A549 (cell line): ENCODE measurements at regions not wholly inside any gene's neighbourhood (a gene's known extent, or its start where the extent isn't known, plus 50 kb on each side); places are given as distances from the start of the nearest gene placed in this dataset.

Experiments used
- BCL3 ChIP-seq: fragments of >200 bp; sonication (Bioruptor Twin); formaldehyde crosslinking; IDR thresholded peaks from 3 replicates; pipeline ENCODE4 v1.6.1; 2016
- CTCF ChIP-seq: fragments of >200 bp; sonication (Bioruptor Twin); formaldehyde crosslinking; IDR thresholded peaks from 3 replicates; pipeline ENCODE4 v1.5.1; 2016
- FOSB ChIP-seq: fragments of 250-450 bp; sonication (Bioruptor Pico); IDR thresholded peaks from 2 replicates; pipeline ENCODE4 v1.5.0; 2020; ENCODE audit warnings: mild to moderate bottlenecking, moderate library complexity
- FOXS1 ChIP-seq: fragments of 250-450 bp; sonication (Bioruptor Pico); IDR thresholded peaks from 2 replicates; pipeline ENCODE4 v1.5.0; 2020; ENCODE audit warnings: mild to moderate bottlenecking, moderate library complexity
- HMGXB4 ChIP-seq: fragments of 250-450 bp; sonication (Bioruptor Pico); IDR thresholded peaks from 2 replicates; pipeline ENCODE4 v1.5.0; 2021; ENCODE audit warnings: mild to moderate bottlenecking, moderate library complexity, borderline replicate concordance
- HOXA7 ChIP-seq: fragments of 250-450 bp; sonication (Bioruptor Pico); IDR thresholded peaks from 2 replicates; pipeline ENCODE4 v1.5.0; 2020; ENCODE audit warnings: mild to moderate bottlenecking, moderate library complexity
- JUNB ChIP-seq: fragments of >200 bp; sonication (Bioruptor Twin); formaldehyde crosslinking; IDR thresholded peaks from 2 replicates; pipeline ENCODE4 v1.6.1; 2016
- PHF8 ChIP-seq: fragments of 200-600 bp; sonication (generic); IDR thresholded peaks from 2 replicates; pipeline ENCODE4 v1.6.1; 2016; ENCODE audit warnings: low read depth, mild to moderate bottlenecking, antibody characterized with exemption, moderate library complexity, borderline replicate concordance
- POLR2A ChIP-seq: IDR thresholded peaks from 2 replicates; pipeline ENCODE4 v1.6.1; 2012; ENCODE audit warnings: mild to moderate bottlenecking, low read length
- RAD21 ChIP-seq, 2 experiments: fragments of >200 bp in 1 of 2; sonication (Bioruptor Twin) in 1 of 2; formaldehyde crosslinking in 1 of 2; IDR thresholded peaks in 1 of 2; conservative IDR thresholded peaks in 1 of 2; 2 replicates in 1 of 2; 3 replicates in 1 of 2; pipeline ENCODE4 v1.6.1; 2012 to 2018; ENCODE audit warnings: inconsistent platforms in 1 of 2
- REST ChIP-seq: fragments of 200-600 bp; sonication (generic); IDR thresholded peaks from 2 replicates; pipeline ENCODE4 v1.6.1; 2016; ENCODE audit warnings: antibody characterized with exemption, mild to moderate bottlenecking, moderate library complexity
- SREBF2 ChIP-seq: fragments of 450-650 bp; IDR thresholded peaks from 2 replicates; pipeline ENCODE4 v1.6.1; 2014; ENCODE audit warnings: mild to moderate bottlenecking, moderate library complexity
- ZFP36 ChIP-seq: fragments of 450-650 bp; IDR thresholded peaks from 2 replicates; pipeline ENCODE4 v1.6.1; 2014; ENCODE audit warnings: borderline replicate concordance; ENCODE audit not compliant: partially characterized antibody

- TF ChIP-seq PHF8 = no peak
- no peak for TF ChIP-seq CTCF
- no peak for TF ChIP-seq HMGXB4 (CRISPR knock-in tag)
- TF ChIP-seq POLR2A = no peak
- no peak for TF ChIP-seq RAD21 (conservative IDR thresholded peaks at IDR 0.05 in 1 of 2, IDR thresholded peaks at IDR 0.05 in 1 of 2)
- no peak for TF ChIP-seq REST
- no peak for TF ChIP-seq BCL3
- no peak for TF ChIP-seq FOSB (CRISPR knock-in tag)
- no peak for TF ChIP-seq ZFP36
- TF ChIP-seq SREBF2 = no peak
- no peak for TF ChIP-seq JUNB
- no peak for TF ChIP-seq FOXS1 (CRISPR knock-in tag)
- no peak for TF ChIP-seq HOXA7 (CRISPR knock-in tag)
Measured at GRCh38 chr7:111639934-111640333, 77.6 kb upstream of the IMMP2L start.
